EH (cell line): ENCODE measurements at regions not wholly inside any gene's neighbourhood (a gene's known extent, or its start where the extent isn't known, plus 50 kb on each side); places are given as distances from the start of the nearest gene placed in this dataset.
"Not testable (repeated sequence)": the region's sequence is repeated elsewhere in the genome, so short reads cannot be mapped to it uniquely, and the experiment has no call there.

ENCODE experiments used
- DNase-seq: peaks from one replicate; pipeline ENCODE4 v3.0.0-alpha.2; 2015; ENCODE audit warnings: low read depth

GRCh38 chr2:185988907-185989306, 250.3 kb downstream of the FSIP2 start:
- not testable (repeated sequence) for DNase-seq

GRCh38 chr2:185990861-185991525, 252.4 kb downstream of the FSIP2 start:
- no peak for DNase-seq

GRCh38 chr2:185998562-185999070, 260.0 kb downstream of the FSIP2 start:
- DNase-seq, result no peak

GRCh38 chr2:186009341-186009740, 270.7 kb downstream of the FSIP2 start:
- no peak for DNase-seq

- no peak for DNase-seq
These were observed 278.7 kb downstream of the FSIP2 start for GRCh38 chr2:186017278-186017677.

- DNase-seq, result no peak
These were observed 286.3 kb downstream of the FSIP2 start for GRCh38 chr2:186024921-186025320.

DNA sequence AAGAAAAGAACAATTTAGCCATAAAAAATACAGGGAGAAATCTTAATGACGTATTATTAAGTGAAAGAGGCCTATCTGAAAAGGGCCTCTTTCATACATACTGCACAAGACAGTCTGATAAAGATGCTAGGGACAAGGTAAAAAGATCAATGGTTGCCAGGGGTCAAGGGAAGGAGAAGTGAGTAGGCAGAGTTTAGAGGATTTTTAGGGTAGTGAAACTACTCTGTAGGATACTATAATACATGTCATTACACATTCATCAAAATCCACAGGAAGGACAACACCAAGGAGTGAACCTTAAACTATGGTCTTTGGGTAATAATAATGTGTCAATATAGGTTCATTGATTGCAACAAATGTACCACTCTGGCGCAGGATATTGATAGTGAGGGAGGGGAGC, 289.3 kb downstream of the FSIP2 start:
- DNase-seq, result no peak

GRCh38 chr2:186031229-186031628, 292.6 kb downstream of the FSIP2 start:
- no peak for DNase-seq

GRCh38 chr2:186032102-186032738, 293.6 kb downstream of the FSIP2 start:
- no peak for DNase-seq

DNA sequence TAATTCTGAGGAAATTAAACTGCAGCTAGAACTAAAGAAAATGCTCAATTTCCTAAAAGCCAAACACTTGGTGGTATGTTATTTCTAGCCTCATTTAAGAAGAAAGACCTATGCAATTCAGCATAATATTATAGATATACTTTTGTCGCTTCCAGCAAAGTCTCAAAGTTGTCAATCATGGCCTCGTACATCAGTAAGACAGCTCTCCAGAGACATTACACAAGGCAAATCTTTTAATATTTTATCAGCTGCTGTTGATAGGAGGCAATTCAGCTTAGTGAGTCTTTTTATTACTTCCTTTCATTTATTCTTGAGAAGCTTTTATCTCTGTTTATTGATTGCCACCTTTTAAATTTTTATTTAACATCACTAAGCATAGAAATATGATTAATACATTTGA, 294.3 kb downstream of the FSIP2 start:
- DNase-seq, result no peak

GRCh38 chr2:186033541-186033940, 294.9 kb downstream of the FSIP2 start:
- no peak for DNase-seq

DNA sequence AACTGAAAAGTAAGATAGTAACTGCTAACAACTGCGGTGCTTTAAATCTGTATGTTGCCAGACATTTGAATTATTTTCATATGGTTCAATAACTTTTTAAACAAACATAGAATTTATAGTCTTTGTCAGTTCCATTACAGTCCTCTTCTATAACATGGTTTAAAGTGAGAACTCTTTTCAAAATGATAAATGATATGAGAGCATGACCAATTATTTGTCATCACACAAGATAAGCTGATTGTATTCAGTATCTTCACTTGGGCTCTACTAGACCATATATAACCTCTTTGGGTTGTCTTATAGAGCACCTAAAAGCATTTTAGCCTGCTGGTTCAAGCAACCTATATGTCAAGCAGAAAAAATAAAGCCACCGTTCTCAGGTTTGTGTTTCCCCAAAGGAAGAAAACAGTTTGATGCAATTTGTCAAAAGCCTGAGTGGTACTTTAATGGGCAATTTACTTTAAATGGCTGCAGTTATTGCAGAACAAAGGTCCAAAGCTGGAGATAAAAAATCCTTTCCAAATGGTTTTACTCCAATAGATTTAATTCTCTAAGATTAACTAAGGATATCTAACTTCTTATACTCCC, 298.4 kb downstream of the FSIP2 start:
- no peak for DNase-seq

GRCh38 chr2:186042207-186043028, 303.8 kb downstream of the FSIP2 start:
- no peak for DNase-seq

- no peak for DNase-seq
These were observed 306.2 kb downstream of the FSIP2 start for GRCh38 chr2:186044761-186045160.

- DNase-seq, result no peak
These were observed 314.3 kb downstream of the FSIP2 start for GRCh38 chr2:186052930-186053329.

DNA sequence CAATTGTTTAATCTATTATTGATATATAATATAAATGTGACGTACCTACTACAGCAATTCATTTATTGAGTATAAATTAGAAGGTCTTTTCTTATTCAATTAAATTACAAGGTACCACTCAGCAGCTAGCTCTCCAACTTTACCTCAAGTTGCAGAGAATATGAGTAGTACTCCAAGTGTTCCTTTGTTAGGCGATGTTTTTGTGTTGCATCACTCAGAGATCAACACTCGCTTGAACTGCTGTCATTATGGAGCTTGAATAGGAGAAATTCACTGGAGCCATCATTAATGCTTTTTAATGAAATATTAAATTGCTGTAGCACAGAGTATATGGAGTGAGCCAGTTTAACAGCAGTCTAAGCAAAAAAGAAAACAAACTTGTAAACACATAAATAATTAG, 320.0 kb downstream of the FSIP2 start:
- no peak for DNase-seq

DNA sequence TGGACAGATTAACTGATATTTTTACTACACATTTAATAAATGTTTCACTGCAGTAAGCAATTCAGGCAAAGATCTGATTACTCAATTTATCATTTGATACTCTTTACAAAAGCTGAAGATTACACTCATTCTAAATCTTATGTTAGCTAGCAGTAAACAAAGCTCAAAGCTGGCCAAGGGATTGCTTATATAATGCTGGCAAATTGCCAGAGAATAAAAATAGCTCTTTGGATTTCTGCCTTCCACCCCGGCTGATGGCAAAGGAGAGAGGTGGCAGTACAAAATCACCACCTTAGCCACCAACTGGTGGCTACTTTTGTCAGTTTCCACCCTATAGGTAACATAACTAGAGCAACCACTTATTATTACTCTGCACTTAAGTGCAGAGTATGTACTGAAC, 320.5 kb downstream of the FSIP2 start:
- DNase-seq, result peak; percentile 2

DNA sequence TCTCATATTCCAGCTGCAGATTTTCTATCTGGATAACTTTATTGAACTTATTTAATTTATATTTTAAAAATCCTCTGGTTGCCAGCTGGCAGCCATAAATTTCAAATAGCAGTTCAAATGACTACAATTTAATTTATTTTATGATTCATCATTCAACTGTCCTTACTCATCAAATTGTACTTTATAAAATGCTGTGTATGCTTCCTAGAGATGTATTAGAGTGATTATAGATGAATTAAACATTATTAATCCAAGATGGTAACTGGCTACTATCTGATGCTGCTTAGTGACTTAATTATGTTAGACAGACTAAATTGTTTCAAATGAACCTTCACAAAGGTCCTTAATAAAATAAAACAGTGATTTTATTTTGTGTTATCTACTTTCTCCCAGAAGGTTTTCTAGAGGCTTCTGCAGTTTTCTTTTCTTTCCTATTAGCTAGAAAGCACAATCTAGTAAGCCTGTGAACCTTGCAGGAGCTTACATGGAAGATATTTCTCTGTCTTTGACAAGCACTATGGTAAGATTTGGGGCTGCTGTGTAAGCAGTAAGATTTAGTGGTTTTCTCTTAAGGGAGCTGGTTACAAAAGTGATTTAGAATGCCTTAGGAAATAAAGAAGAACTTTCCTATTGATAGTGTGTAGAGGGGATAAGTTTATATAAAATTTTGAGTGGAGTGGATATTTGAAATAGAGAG, 322.3 kb downstream of the FSIP2 start:
- no peak for DNase-seq

- DNase-seq, result no peak
These were observed 325.9 kb downstream of the FSIP2 start for GRCh38 chr2:186064507-186064906.

- DNase-seq, result no peak
These were observed 326.9 kb downstream of the FSIP2 start for GRCh38 chr2:186065491-186065890.

- no peak for DNase-seq
These were observed 329.7 kb downstream of the FSIP2 start for GRCh38 chr2:186068139-186068801.
